GM21576 (cell line): ENCODE measurements at regions not wholly inside any gene's neighbourhood (a gene's known extent, or its start where the extent isn't known, plus 50 kb on each side); places are given as distances from the start of the nearest gene placed in this dataset.
"Not testable (repeated sequence)": the region's sequence is repeated elsewhere in the genome, so short reads cannot be mapped to it uniquely, and the experiment has no call there.

Experiments
- ATAC-seq: cut with Tn5 transposase; IDR thresholded peaks from one replicate; pipeline ENCODE4 v1.9.1; 2021; ENCODE audit warnings: mild to moderate bottlenecking, moderate library complexity; ENCODE audit not compliant: unreplicated experiment

- no peak for ATAC-seq
Measured at GRCh38 chr12:38016602-38017001, 300.0 kb upstream of the ALG10B start.

GRCh38 chr12:38025916-38026315 lies 290.7 kb upstream of the ALG10B start:
- ATAC-seq = no peak

DNA sequence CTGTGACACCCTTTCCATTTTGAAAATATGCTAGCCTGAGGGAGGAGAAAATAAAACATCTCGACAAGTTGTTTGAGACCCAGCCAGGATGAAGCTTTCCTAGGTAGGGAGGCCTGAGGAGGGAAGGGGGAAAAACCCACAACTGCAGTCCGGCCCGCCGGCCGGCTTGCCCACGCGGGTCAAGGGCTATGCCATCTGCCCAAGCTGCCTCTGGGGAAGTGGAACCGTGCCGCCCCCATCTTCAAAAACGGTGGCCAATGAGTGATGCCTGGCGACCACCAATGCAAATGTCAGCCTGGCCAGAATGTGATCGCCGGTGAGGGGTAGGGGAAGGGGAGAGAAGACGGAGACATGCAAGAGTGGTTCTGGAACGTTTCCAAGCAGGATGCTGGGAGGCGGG lies 263.5 kb upstream of the ALG10B start:
- no peak for ATAC-seq

GRCh38 chr12:38053655-38054464 lies 262.7 kb upstream of the ALG10B start:
- no peak for ATAC-seq

GRCh38 chr12:38056701-38057689 lies 259.6 kb upstream of the ALG10B start:
- no peak for ATAC-seq

- no peak for ATAC-seq
Measured at GRCh38 chr12:38099686-38100085, 216.9 kb upstream of the ALG10B start.

DNA sequence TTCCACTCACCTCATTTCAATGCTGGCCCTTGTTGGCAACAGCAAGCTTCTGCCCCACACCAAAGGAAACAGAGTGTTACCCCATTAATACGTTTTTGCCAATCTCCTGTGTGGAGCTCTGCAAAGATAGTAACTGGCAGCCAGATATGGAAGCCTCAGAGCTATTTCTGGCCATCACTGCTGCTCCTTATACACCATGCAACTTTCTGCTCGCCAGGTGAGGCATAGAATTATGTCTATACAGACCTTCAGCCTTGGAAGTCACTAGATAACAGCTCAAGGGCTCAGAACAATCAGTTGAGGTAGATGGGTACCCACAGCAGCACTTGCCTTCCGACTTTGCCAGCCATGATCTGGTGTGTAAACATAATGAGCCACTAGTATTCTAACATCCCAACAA lies 214.8 kb upstream of the ALG10B start:
- no peak for ATAC-seq

DNA sequence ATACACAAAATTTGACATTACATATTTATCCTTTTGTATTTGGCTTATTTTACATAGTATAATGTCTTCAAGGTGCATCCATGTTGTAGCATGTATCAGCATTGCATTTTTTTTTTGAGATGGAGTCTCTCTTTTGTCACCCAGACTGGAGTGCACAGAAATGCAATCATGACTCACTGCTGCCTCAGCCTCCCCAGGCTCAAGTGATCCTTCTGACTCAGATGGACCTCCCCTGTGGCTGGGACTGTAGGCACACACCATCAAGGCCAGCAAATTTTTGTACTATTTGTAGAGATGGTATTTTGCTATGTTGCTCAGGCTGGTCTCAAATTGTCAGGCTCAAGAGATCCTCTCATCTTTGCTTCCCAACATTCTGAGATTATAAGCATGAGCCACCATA lies 214.4 kb upstream of the ALG10B start:
- ATAC-seq = no peak

GRCh38 chr12:38110026-38110699 lies 206.4 kb upstream of the ALG10B start:
- no peak for ATAC-seq

- no peak for ATAC-seq
Measured at GRCh38 chr12:38113991-38114390, 202.6 kb upstream of the ALG10B start.

DNA sequence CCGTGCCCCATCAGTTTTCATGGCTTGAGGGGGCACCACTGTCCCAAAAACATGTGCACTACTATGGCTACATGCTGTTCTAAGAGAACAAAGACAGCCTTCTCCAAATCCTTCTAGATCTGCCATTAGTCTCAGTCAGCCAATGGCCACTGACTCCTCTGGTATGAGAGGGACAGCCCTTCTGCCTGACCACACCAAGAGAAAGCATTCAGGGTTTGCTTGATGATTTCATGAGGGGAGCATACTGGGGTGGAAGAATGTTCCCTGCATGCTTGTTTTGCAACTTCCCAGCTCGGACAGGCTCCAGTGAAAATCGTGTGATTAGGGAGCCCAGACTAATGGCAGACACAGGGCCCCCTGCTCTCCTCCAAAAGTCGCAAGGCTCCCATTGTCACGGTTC lies 199.6 kb upstream of the ALG10B start:
- no peak for ATAC-seq

GRCh38 chr12:38118632-38119031 lies 197.9 kb upstream of the ALG10B start:
- no peak for ATAC-seq

GRCh38 chr12:38120438-38120837 lies 196.1 kb upstream of the ALG10B start:
- ATAC-seq = no peak

DNA sequence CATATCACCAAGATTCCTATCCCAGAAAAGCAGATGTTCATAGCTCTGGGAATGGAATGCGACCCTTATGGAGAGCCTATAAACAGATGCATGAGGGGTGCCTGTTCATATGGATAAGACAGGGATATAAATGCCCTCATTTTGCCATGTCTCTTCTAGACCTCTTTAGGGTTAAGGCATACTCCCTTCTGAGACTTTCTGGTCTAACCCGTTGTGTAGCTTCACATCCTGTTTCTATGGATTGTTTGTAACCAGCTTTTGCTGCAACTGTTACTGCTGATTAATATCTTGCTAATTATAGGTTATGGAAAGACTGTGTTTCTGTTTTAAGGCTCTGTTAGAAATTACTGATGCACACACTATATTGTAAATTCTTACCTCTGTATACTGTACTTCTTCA lies 193.5 kb upstream of the ALG10B start:
- not testable (repeated sequence) for ATAC-seq

- no peak for ATAC-seq
Measured at GRCh38 chr12:38123566-38124246, 192.9 kb upstream of the ALG10B start.

- ATAC-seq = no peak
Measured at GRCh38 chr12:38124247-38125012, 192.1 kb upstream of the ALG10B start.

- no peak for ATAC-seq
Measured at GRCh38 chr12:38132139-38132538, 184.4 kb upstream of the ALG10B start.

DNA sequence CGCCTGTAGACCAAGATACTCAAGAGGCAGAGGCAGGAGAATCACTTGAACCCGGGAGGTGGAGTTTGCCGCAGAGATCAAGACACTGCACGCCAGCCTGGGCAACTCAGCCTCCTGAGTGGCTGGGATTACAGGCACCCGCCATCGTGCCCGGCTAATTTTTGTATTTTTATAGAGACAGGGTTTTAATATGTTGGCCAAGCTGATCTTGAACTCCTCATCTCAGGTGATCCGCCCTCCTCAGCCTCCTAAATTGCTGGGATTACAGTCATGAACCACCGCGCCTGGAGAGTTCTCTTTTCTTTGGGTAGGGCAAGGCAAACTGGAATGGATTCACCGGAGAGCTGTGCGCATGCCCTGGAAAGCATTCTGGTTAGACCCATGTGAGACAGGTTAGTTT lies 179.3 kb upstream of the ALG10B start:
- no peak for ATAC-seq

DNA sequence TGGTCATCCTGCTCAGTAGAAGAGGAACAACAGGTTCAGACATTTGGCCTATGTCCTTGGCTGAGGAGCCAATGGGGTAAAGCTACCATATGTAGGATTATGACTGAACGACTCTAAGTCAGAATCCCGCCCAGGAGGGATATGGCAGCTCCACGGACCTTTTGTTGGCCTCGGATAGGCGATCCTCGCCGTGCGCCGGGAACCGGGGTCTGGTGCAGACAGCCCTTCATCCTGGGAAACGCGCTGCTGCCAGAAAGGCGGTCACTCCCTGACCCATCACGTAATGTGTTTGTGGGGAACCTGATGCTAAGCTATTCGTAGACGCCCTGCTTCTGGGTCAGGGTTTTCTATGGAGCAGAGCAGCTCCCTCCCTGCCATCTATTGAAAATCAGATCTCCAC lies 178.9 kb upstream of the ALG10B start:
- ATAC-seq = no peak
